T1000 (cell line): ENCODE measurements at regions not wholly inside any gene's neighbourhood (a gene's known extent, or its start where the extent isn't known, plus 50 kb on each side); places are given as distances from the start of the nearest gene placed in this dataset.

Source experiments
- DNase-seq: peaks from one replicate; lab custom pipeline; 2025; ENCODE audit warnings: mixed read lengths; lab: John Stamatoyannopoulos, UW

DNA sequence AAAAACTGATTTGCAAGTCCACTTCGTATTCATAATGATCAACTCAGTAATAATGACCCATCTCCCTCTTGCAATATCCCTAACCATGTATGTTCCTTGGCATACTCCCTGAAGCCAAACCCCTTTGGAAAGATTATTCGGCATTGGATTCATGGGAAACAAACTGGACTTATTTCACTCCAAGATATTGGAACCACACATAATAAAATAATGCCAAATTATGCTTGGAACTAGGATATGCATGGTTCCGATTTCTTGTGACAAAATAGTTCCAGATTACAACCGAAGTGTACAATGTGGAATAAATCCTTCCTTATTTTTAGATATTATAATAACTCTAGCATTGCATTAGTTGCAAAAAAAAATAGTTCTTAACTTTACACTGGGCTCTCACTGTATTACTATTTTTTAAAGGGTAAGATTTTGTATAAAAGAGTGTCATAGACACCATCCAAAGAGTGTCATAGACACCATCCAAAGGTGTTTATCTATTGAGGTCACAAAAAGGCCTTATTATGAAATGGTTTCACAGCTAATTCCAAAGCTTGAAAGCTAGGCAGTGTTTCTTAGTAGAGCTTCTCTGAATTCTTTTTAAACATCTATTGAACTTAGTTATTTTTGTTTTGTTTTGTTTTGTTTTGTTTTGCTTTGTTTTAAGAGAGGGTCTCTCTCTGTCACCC lies 410.9 kb upstream of the JARID2 start:
- no peak for DNase-seq

DNA sequence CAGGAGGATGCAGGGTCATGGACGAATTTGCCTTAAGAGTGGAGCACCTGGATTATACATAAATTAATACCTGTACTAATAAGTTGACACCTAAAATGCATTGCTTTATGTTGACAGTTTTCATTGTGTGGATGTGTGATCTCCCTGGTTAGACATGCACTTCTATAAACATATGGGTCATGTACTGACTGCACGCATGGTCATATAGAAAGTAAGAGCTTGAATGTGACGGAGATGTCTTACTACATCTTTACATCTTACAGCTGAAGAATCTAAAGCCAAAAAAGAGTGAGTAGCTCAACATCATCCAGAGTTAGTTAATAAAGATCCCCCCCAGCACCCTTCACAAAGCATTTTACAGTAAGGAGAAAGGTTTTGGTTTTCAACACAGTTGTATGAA lies 408.4 kb upstream of the JARID2 start:
- no peak for DNase-seq

DNA sequence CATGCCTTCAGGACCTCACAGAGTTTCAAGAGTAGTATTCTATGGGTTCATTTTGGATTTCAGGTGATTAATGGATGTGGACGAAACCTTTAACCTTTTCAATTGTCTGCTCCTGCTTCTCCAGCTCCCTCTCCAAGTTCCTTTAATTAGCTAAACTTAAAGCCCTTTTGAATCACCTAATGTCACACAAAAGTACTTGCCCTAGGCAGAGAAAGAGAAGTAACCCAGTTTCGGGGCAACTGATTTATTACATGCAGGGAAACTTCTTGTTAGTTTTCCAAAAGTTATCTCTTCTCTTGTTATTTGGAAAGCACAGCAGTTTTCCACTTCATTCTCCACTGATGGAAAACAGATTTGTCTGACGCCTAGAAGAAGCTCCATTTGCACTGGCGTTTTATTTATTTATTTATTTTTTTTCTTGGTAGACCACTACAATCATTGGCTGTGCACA lies 407.7 kb upstream of the JARID2 start:
- no peak for DNase-seq

DNA sequence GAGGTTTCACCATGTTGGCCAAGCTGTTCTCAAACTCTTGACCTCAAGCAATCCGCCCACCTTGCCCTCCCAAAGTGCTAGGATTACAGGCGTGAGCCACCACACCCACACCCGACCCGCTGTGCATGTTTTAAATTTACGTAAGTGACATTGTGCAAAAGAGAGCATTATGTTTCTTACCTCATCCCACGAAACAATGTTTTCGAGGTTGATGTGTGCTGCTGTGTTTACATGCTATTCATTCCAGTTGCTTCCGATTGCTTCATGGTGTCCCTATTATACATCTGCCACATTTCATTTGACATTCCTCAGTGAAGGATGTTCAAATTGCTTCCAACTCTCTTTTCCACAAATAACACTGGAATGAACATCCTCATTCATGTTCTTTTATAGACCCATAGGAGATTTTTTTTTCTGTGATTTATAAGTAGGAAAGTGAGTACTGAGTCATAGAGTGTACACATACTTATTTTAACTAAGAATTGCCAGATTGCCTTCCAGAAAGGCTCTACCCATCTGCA lies 403.9 kb upstream of the JARID2 start:
- DNase-seq, result no peak

GRCh38 chr6:14844411-14844810 lies 401.5 kb upstream of the JARID2 start:
- DNase-seq, result no peak

DNA sequence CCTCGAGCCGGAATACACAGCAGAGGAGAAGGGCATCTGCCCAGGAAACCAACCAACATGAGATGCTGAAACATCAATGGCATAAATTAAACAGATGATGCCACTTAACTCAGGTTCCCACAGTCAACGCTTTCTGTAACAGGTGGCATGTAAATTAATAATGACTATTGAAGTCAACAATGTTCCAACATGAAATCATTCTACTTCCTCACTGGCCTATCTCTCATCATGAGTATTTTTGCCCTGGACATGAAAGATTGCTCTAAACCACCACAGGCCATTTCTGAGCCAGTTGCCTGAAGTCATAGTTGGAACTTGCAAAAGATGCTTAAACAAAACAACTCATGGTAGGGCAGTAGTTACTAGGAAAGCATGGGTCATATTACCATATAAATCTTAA lies 397.9 kb upstream of the JARID2 start:
- no peak for DNase-seq

DNA sequence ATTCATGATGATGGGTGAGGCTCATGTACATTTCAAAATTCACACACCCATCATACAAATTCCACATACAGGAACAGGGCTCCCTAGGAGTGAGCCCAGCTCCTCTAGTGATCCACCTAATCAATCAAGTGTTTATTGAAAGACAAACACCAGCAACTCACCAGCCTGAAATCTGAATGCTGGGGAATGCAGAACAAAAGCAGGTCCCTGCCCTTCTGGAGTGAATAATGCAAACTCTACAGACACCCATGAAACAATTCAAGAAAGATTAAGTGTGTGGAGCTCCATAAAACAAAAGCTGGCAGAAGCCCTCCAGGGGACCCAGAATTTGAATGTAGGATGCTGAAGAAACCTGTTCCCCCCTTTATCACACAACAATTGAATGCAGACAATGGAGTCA lies 396.7 kb upstream of the JARID2 start:
- no peak for DNase-seq

DNA sequence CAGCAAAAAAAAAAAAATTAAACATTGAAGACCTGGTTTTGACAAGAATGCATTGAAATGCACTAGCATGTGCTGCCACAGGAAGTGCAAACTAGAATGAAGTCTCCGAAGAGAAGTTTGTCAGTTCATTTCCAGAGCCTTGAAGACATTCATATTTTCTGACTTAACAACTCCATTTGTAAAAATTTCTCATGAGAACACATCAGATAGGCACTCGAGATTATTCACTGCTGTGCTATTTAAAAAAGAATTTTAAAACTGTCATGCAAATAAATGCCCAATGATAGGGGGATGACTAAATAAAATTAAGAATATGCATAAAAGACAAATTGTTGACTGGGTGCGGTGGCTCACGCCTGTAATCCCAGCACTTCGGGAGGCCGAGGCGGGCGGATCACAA lies 394.6 kb upstream of the JARID2 start:
- DNase-seq, result no peak

DNA sequence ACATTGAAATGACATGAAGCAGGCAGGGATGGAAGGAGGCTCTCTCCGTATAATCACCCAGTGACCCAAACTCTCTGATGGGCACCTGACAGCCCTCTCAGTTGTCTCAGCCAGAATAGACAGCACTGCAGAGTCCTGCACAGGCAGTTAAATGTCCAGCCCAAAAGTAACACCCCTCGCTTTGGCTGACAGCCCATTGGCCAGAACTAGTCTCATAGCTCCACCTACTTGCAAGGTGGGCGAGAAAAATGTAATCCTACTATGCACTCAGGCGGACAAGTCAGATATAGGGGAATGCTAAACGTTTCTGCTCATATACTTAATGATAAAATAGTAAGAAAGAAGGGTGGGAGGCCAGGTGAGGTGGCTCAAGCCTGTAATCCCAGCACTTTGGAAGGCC lies 393.5 kb upstream of the JARID2 start:
- no peak for DNase-seq

- DNase-seq, result no peak
These were observed 389.7 kb upstream of the JARID2 start for GRCh38 chr6:14856177-14856576.

GRCh38 chr6:14857001-14857400 lies 388.9 kb upstream of the JARID2 start:
- no peak for DNase-seq

- no peak for DNase-seq
These were observed 388.4 kb upstream of the JARID2 start for GRCh38 chr6:14857501-14857900.

DNA sequence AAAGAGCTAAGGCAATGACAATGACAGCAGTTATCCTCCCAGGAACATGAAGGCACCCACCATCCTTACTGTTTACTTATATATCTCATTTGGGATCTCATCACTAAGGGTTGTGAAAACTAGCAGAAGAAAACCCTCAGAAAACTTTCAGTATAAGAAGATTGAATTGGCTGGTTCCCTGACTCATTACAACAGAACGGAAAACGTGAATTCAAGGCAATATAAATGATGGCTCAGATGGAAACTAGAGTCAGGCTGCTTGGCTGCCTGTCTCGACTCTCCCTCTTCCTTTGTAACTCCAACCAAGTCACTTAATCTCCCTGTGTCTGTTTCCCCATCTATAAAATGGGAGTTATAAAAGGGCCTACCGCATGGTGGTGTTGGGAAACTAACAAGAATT lies 387.1 kb upstream of the JARID2 start:
- DNase-seq, result no peak

DNA sequence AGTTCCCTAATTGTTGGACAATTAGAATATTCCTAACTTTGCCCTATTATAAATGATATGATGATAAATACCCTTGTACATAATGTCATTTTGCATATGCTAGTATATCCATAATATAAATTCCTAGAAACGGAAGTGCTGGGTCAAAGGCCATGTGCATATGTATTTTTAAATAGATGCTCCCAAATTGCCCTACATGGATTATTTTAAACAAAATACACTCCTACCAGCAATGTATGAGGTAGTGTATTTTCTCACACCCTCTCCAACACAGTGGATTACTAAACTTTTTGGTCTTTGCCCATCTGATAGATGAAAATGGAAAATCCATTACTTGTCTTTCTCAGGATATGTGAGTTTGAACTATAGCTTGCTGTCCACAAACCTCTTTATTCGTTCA lies 385.1 kb upstream of the JARID2 start:
- no peak for DNase-seq

GRCh38 chr6:14861491-14861943 lies 384.4 kb upstream of the JARID2 start:
- no peak for DNase-seq

GRCh38 chr6:14862845-14863244 lies 383.0 kb upstream of the JARID2 start:
- DNase-seq, result no peak

GRCh38 chr6:14863902-14864850 lies 381.7 kb upstream of the JARID2 start:
- no peak for DNase-seq

GRCh38 chr6:14865531-14866100 lies 380.3 kb upstream of the JARID2 start:
- no peak for DNase-seq

DNA sequence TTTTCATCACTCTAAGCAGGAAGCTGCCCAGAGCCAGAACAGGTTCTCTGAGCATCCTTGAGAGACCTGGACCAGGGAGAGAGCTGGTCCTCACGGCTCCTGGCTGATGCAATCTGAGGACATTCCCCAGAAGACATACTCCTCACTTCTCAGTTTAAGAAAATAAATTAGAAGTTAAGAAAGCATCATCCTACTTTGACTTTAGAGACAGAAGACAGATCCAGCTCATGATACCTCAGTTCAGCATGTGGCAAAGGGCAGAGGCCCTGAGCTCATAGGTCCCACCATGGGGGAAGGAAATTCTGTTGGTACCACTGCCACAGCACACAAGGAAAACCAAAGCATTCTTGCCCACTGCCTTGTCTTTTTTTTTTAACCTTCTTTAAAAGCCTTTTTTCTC lies 378.1 kb upstream of the JARID2 start:
- no peak for DNase-seq

- no peak for DNase-seq
These were observed 374.6 kb upstream of the JARID2 start for GRCh38 chr6:14871221-14871620.

- DNase-seq, result no peak
These were observed 372.8 kb upstream of the JARID2 start for GRCh38 chr6:14873101-14873500.

DNA sequence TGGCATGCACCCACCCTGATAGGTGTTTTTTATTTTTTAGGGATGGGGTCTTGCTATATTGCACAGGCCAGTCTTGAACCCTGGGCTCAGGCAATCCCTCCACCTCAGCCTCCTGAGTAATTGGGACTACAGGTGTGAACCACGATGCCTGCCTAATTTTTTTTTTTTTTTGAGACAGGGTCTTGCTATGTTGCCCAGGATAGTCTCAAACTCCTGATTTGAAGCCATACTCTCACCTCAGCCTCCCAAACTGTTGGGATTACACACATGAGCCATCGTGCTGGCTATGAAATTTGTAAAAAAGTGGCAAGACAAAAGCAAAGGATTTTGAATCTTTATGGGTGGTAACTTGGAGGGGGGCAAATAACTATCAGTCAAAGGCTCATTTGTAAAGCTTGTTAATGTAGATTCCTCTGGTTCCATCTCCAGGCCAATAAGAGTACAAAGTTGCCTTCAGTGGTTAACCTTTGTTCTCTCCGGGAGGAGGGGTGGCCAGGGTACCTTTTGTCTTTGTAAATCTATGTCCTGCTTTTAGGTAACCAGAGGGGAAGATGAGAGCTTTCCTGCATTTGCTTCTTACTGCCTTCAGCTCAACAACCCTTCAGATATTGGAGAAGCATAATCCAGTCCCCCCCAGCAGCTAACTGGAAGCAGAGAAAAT lies 372.0 kb upstream of the JARID2 start:
- DNase-seq, result no peak
